Thyroid gland (tissue), 4 donors: ENCODE measurements at regions not wholly inside any gene's neighbourhood (a gene's known extent, or its start where the extent isn't known, plus 50 kb on each side); places are given as distances from the start of the nearest gene placed in this dataset.

Source experiments
- DNase-seq, 2 donors: peaks; one replicate each; pipeline ENCODE4 v3.0.0-alpha.2; 2019
- H3K27ac ChIP-seq, 3 donors: fragments of 200-600 bp; sonication (generic); 1 replicate in 2 of 3; 2 replicates in 1 of 3; pipeline ENCODE4 v1.5.1; 2016 to 2019; ENCODE audit warnings: mild to moderate bottlenecking in 1 of 3, moderate library complexity in 1 of 3
- H3K27me3 ChIP-seq: fragments of 200-600 bp; sonication (generic); one replicate; pipeline ENCODE4 v1.5.1; 2019
- H3K36me3 ChIP-seq, 2 donors: fragments of 200-600 bp; sonication (generic); one replicate each; pipeline ENCODE4 v1.5.1; 2016 to 2019
- H3K4me1 ChIP-seq, 2 donors: fragments of 200-600 bp; sonication (generic); one replicate each; pipeline ENCODE4 v1.5.1; 2017 to 2019
- H3K4me3 ChIP-seq, 3 donors: fragments of 200-600 bp; sonication (generic); replicated peaks in 1 of 3; 1 replicate in 2 of 3; 2 replicates in 1 of 3; pipeline ENCODE4 v1.5.1; 2016; ENCODE audit warnings: mild to moderate bottlenecking in 1 of 3
- H3K9me3 ChIP-seq: fragments of 200-600 bp; sonication (generic); one replicate; pipeline ENCODE4 v1.5.1; 2017
- CTCF ChIP-seq, 6 experiments: fragments of 200-600 bp in 3 of 6; fragments of 450-650 bp in 3 of 6; sonication (generic) in 3 of 6; IDR thresholded peaks; one replicate each; pipeline ENCODE4 v1.5.1; 2016 to 2019; ENCODE audit warnings: antibody characterized with exemption in 6 of 6, mild to moderate bottlenecking in 2 of 6, inconsistent platforms in 1 of 6, moderate library complexity in 1 of 6
- POLR2A ChIP-seq, 2 donors: fragments of 450-650 bp; IDR thresholded peaks; one replicate each; pipeline ENCODE4 v1.6.1; 2017; ENCODE audit warnings: antibody characterized with exemption in 2 of 2, mild to moderate bottlenecking in 2 of 2, moderate library complexity in 1 of 2
- WGBS, 2 donors: methylation state at CpG; one replicate each; pipeline ENCODE4 v1.1.5; 2017; 5-methylcytosine and 5-hydroxymethylcytosine counted together
- intact Hi-C: fragments of 100-400 bp; cut with DNase I; formaldehyde crosslinking; loops from one replicate; pipeline ENCODE4 v1.15.1; 2023

DNA sequence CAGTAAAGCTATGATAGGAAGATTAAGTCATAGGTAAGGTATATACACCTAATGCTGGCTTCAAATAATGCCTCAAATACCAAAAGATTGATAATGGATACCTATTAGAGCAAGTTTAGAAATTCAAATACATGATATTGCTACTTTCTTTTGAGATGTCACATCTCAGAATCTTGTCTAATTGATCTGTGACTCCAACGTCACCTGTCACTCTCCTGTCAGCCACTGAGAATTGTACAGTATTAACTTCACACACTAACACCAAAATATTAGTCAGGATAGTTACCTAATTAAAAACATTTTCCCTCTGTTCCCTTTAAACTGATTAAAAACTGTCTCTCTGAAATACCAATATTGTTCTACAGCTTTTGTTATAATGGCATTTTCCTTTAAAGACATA is 575.5 kb upstream of the ID4 start:
- H3K36me3 ChIP-seq: no peaks in the 10 kb centered on the region
- no peak overlapping the region for H3K4me3 ChIP-seq
- DNase-seq: no peak
- WGBS, 2 donors: 93 to 100% methylated on average over 1 of the region's 1 CpG
- intact Hi-C loops: no loop called here
- no peaks in the 10 kb centered on the region for H3K27me3 ChIP-seq
- TF ChIP-seq POLR2A (IDR thresholded peaks at IDR 0.05) (no peak), CTCF (IDR thresholded peaks at IDR 0.05) (no peak)
- H3K27ac ChIP-seq: no peak overlapping the region
- no peaks in the 10 kb centered on the region for H3K4me1 ChIP-seq
- H3K9me3 ChIP-seq: no peaks in the 10 kb centered on the region

GRCh38 chr6:19268117-19268516 is 569.1 kb upstream of the ID4 start:
- WGBS, 2 donors: 70 to 71% methylated on average over 2 of the region's 2 CpGs

DNA sequence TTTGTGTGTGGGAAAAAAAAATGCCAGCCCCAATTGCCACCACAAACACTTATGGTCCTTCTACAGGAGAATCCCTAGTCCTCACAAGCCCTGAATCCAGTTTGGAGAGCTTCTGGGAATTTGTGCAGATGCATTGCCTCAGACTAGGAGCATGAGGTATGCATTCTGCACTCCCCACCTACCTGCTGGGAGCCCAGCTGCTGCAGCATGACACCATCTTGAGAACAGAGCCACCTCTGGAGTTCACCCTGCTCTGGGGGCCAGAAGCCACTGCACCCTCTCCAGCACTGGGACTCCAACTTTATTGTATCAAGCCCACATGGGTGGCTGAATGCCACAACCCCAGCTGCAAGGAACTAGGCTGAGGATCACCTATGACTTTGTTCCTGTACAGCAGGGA is 568.5 kb upstream of the ID4 start:
- H3K36me3 ChIP-seq: no peaks in the 10 kb centered on the region
- no peaks in the 10 kb centered on the region for H3K4me1 ChIP-seq
- TF ChIP-seq CTCF (IDR thresholded peaks at IDR 0.05) (no peak), POLR2A (IDR thresholded peaks at IDR 0.05) (no peak)
- H3K27ac ChIP-seq: no peak overlapping the region
- H3K9me3 ChIP-seq: no peaks in the 10 kb centered on the region
- no peak for DNase-seq
- no peak overlapping the region for H3K4me3 ChIP-seq
- no peaks in the 10 kb centered on the region for H3K27me3 ChIP-seq
- intact Hi-C loops: no loop called here

More at GRCh38 chr6:19268117-19268516, 569.1 kb upstream of the ID4 start:
- intact Hi-C loops: no loop called here
- Histone ChIP-seq H3K27me3 (no peaks in the 10 kb centered on the region), H3K9me3 (no peaks in the 10 kb centered on the region), H3K27ac (no peak overlapping the region), H3K4me1 (no peaks in the 10 kb centered on the region), H3K36me3 (no peaks in the 10 kb centered on the region), H3K4me3 (no peak overlapping the region)
- TF ChIP-seq POLR2A (IDR thresholded peaks at IDR 0.05) (no peak), CTCF (IDR thresholded peaks at IDR 0.05) (no peak)
- DNase-seq: no peak

GRCh38 chr6:19269341-19269898 is 567.8 kb upstream of the ID4 start:
- intact Hi-C loops: no loop called here
- no peaks in the 10 kb centered on the region for H3K9me3 ChIP-seq
- WGBS, 2 donors: 78 to 88% methylated on average over 3 to 4 of the region's 5 CpGs
- no peaks in the 10 kb centered on the region for H3K27me3 ChIP-seq
- no peak for DNase-seq
- TF ChIP-seq POLR2A (IDR thresholded peaks at IDR 0.05) (no peak), CTCF (IDR thresholded peaks at IDR 0.05) (no peak)
- no peaks in the 10 kb centered on the region for H3K4me1 ChIP-seq
- no peak overlapping the region for H3K27ac ChIP-seq
- H3K36me3 ChIP-seq: no peaks in the 10 kb centered on the region
- no peak overlapping the region for H3K4me3 ChIP-seq

- no peak for DNase-seq
- H3K9me3 ChIP-seq: no peaks in the 10 kb centered on the region
- 88 to 94% methylated on average over 8 to 11 of the region's 15 CpGs for WGBS, 2 donors
- H3K27ac ChIP-seq: no peak overlapping the region
- H3K4me3 ChIP-seq: no peak overlapping the region
- intact Hi-C loops: no loop called here
- H3K36me3 ChIP-seq: no peaks in the 10 kb centered on the region
- H3K4me1 ChIP-seq: no peaks in the 10 kb centered on the region
- no peaks in the 10 kb centered on the region for H3K27me3 ChIP-seq
- TF ChIP-seq POLR2A (IDR thresholded peaks at IDR 0.05) (no peak), CTCF (IDR thresholded peaks at IDR 0.05) (no peak)
Measured at GRCh38 chr6:19270616-19271015, 566.6 kb upstream of the ID4 start.
